AG08395 (cell line): ENCODE measurements at regions not wholly inside any gene's neighbourhood (a gene's known extent, or its start where the extent isn't known, plus 50 kb on each side); places are given as distances from the start of the nearest gene placed in this dataset.
"Not testable (repeated sequence)": the region's sequence is repeated elsewhere in the genome, so short reads cannot be mapped to it uniquely, and the experiment has no call there.

Experiments
- DNase-seq: peaks from one replicate; pipeline ENCODE4 v3.0.0; 2012; ENCODE audit warnings: mixed read lengths, low spot score

GRCh38 chr11:49817705-49818430 is 134.3 kb upstream of the OR4C13 start:
- not testable (repeated sequence) for DNase-seq

- not testable (repeated sequence) for DNase-seq
Observed at GRCh38 chr11:49823188-49823587, 129.0 kb upstream of the OR4C13 start.

- DNase-seq = not testable (repeated sequence)
Observed at GRCh38 chr11:49850541-49850940, 101.7 kb upstream of the OR4C13 start.

- DNase-seq = no peak
Observed at GRCh38 chr11:49851511-49851910, 100.7 kb upstream of the OR4C13 start.

GRCh38 chr11:49851971-49852389 is 100.2 kb upstream of the OR4C13 start:
- no peak for DNase-seq

GRCh38 chr11:49888875-49889274 is 63.3 kb upstream of the OR4C13 start:
- DNase-seq = not testable (repeated sequence)

- not testable (repeated sequence) for DNase-seq
Observed at GRCh38 chr11:49891910-49892671, 60.1 kb upstream of the OR4C13 start.

- not testable (repeated sequence) for DNase-seq
Observed at GRCh38 chr11:49893442-49893841, 58.7 kb upstream of the OR4C13 start.
